HCT116 (cell line): ENCODE measurements at regions not wholly inside any gene's neighbourhood (a gene's known extent, or its start where the extent isn't known, plus 50 kb on each side); places are given as distances from the start of the nearest gene placed in this dataset.

Source experiments
- EZH2phosphoT487 ChIP-seq: fragments of 200-600 bp; IDR thresholded peaks from 2 replicates; pipeline ENCODE4 v1.6.1; 2018; ENCODE audit warnings: antibody characterized with exemption, borderline replicate concordance
- FOSL1 ChIP-seq: IDR thresholded peaks from 2 replicates; pipeline ENCODE4 v1.6.1; 2012; ENCODE audit warnings: low read depth
- POLR2A ChIP-seq: IDR thresholded peaks from 2 replicates; pipeline ENCODE4 v1.7.0; 2011; ENCODE audit warnings: borderline replicate concordance; ENCODE audit not compliant: insufficient read depth, insufficient read length; ENCODE audit errors: extremely low read depth

DNA sequence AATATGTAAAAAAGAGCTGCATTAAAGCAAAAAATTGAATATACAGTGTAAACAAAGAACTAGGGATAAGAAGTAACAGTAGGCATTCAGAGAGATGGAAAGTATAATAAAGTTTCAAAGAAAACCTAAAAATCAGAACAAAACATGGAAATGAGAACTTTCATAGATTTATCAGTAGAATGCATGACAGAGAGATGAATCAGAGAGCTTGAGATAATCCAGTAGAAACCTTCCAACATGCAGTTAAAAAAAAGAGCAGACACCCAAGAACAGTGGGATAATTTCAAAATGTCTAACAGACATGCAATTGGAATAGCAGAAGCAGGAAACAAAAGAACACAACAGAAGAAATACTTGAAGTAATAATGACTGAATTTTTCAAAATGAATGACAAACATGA is 1384.2 kb downstream of the CDH11 start:
- TF ChIP-seq EZH2phosphoT487 = no peak
- TF ChIP-seq POLR2A = no peak
- TF ChIP-seq FOSL1 = no peak
